H9 (cell line): ENCODE measurements at regions not wholly inside any gene's neighbourhood (a gene's known extent, or its start where the extent isn't known, plus 50 kb on each side); places are given as distances from the start of the nearest gene placed in this dataset.

ENCODE experiments used
- DNase-seq: peaks from one replicate; pipeline ENCODE4 v3.0.0-alpha.2; 2017
- H2AFZ ChIP-seq: one replicate; pipeline ENCODE4 v1.6.1; 2013; ENCODE audit warnings: mild to moderate bottlenecking, low read length, control low read depth, moderate library complexity
- H2AK5ac ChIP-seq: 2 replicates; pipeline ENCODE4 v1.6.1; 2013; ENCODE audit warnings: low read length, control low read depth, mixed read lengths; ENCODE audit not compliant: insufficient read length
- H2BK120ac ChIP-seq: one replicate; pipeline ENCODE4 v1.6.1; 2013; ENCODE audit warnings: low read depth, mild to moderate bottlenecking, low read length, control low read depth, inconsistent platforms; ENCODE audit not compliant: poor library complexity, severe bottlenecking
- H2BK12ac ChIP-seq: 2 replicates; pipeline ENCODE4 v1.6.1; 2013; ENCODE audit warnings: low read length, control low read depth, mixed read lengths, low read depth; ENCODE audit not compliant: insufficient read length
- H2BK15ac ChIP-seq: 2 replicates; pipeline ENCODE4 v1.6.1; 2013; ENCODE audit warnings: low read depth, low read length, control low read depth
- H2BK20ac ChIP-seq: one replicate; pipeline ENCODE4 v1.6.1; 2013; ENCODE audit warnings: low read depth, mild to moderate bottlenecking, low read length, control low read depth, inconsistent platforms; ENCODE audit not compliant: poor library complexity, severe bottlenecking
- H2BK5ac ChIP-seq: 2 replicates; pipeline ENCODE4 v1.6.1; 2013; ENCODE audit warnings: low read length, control low read depth, mixed read lengths; ENCODE audit not compliant: insufficient read length
- H3K14ac ChIP-seq: 2 replicates; pipeline ENCODE4 v1.6.1; 2013; ENCODE audit warnings: low read length, control low read depth; ENCODE audit not compliant: insufficient read depth
- H3K18ac ChIP-seq: 2 replicates; pipeline ENCODE4 v1.6.1; 2013; ENCODE audit warnings: low read depth, mild to moderate bottlenecking, mixed read lengths, low read length, control low read depth; ENCODE audit not compliant: insufficient read length
- H3K23ac ChIP-seq: 2 replicates; pipeline ENCODE4 v1.6.1; 2013; ENCODE audit warnings: low read length, control low read depth, mixed read lengths, low read depth; ENCODE audit not compliant: insufficient read length
- H3K23me2 ChIP-seq: 2 replicates; pipeline ENCODE4 v1.6.1; 2013; ENCODE audit warnings: low read depth, mild to moderate bottlenecking, mixed read lengths, low read length, control low read depth; ENCODE audit not compliant: insufficient read length, poor library complexity, severe bottlenecking
- H3K27ac ChIP-seq: 2 replicates; pipeline ENCODE4 v1.5.1; 2013; ENCODE audit warnings: low read length, control low read depth, mixed read lengths, low read depth; ENCODE audit not compliant: insufficient read length
- H3K27me3 ChIP-seq: 2 replicates; pipeline ENCODE4 v1.6.1; 2013; ENCODE audit warnings: low read length, control low read depth, inconsistent platforms; ENCODE audit not compliant: insufficient read depth
- H3K4ac ChIP-seq: 2 replicates; pipeline ENCODE4 v1.6.1; 2013; ENCODE audit warnings: low read depth, mild to moderate bottlenecking, control low read depth, inconsistent platforms, low read length, moderate library complexity
- H3K4me1 ChIP-seq: 2 replicates; pipeline ENCODE4 v1.6.1; 2013; ENCODE audit warnings: low read length, control low read depth, inconsistent platforms; ENCODE audit not compliant: insufficient read depth
- H3K4me2 ChIP-seq: 2 replicates; pipeline ENCODE4 v1.6.1; 2013; ENCODE audit warnings: low read length, control low read depth, mixed read lengths; ENCODE audit not compliant: insufficient read length, insufficient read depth
- H3K56ac ChIP-seq: 2 replicates; pipeline ENCODE4 v1.6.1; 2013; ENCODE audit warnings: low read depth, mild to moderate bottlenecking, mixed read lengths, low read length, control low read depth; ENCODE audit not compliant: insufficient read length
- H3K79me1 ChIP-seq: 2 replicates; pipeline ENCODE4 v1.6.1; 2013; ENCODE audit warnings: low read depth, mild to moderate bottlenecking, moderate library complexity, low read length, control low read depth, inconsistent platforms; ENCODE audit not compliant: insufficient read depth, poor library complexity, severe bottlenecking
- H3K79me2 ChIP-seq: 2 replicates; pipeline ENCODE4 v1.6.1; 2013; ENCODE audit warnings: low read length, control low read depth, inconsistent platforms; ENCODE audit not compliant: insufficient read depth
- H3K9ac ChIP-seq: 2 replicates; pipeline ENCODE4 v1.6.1; 2013; ENCODE audit warnings: low read length, control low read depth, mixed read lengths; ENCODE audit not compliant: insufficient read length; ENCODE audit errors: extremely low read depth
- H3K9me3 ChIP-seq: one replicate; pipeline ENCODE4 v1.6.1; 2013; ENCODE audit warnings: low read depth, low read length, inconsistent platforms; ENCODE audit not compliant: control insufficient read depth
- H3T11ph ChIP-seq: one replicate; pipeline ENCODE4 v1.6.1; 2013; ENCODE audit warnings: mild to moderate bottlenecking, low read length, control low read depth, inconsistent platforms
- H4K20me1 ChIP-seq: one replicate; pipeline ENCODE4 v1.6.1; 2013; ENCODE audit not compliant: control insufficient read depth, insufficient read length, insufficient read depth
- H4K5ac ChIP-seq: 2 replicates; pipeline ENCODE4 v1.6.1; 2013; ENCODE audit warnings: low read depth, mild to moderate bottlenecking, mixed read lengths, low read length, control low read depth; ENCODE audit not compliant: insufficient read length
- H4K8ac ChIP-seq: replicated peaks from 2 replicates; pipeline ENCODE4 v1.6.1; 2013; ENCODE audit warnings: low read length, control low read depth, mixed read lengths, low read depth; ENCODE audit not compliant: insufficient read length
- H4K91ac ChIP-seq: 2 replicates; pipeline ENCODE4 v1.6.1; 2013; ENCODE audit warnings: low read depth, mild to moderate bottlenecking, moderate library complexity, mixed read lengths, low read length, control low read depth; ENCODE audit not compliant: insufficient read length
- H3K27ac Mint-ChIP-seq, 3 experiments: 2 replicates in 2 of 3; 3 replicates in 1 of 3; pipeline ENCODE4 v1.8.0; 2020 to 2021; ENCODE audit warnings: mixed read lengths in 3 of 3, mild to moderate bottlenecking in 1 of 3, moderate library complexity in 1 of 3
- H3K27me3 Mint-ChIP-seq: 2 replicates; pipeline ENCODE4 v1.8.0; 2021; ENCODE audit warnings: low read depth, mild to moderate bottlenecking, moderate library complexity, mixed read lengths
- H3K36me3 Mint-ChIP-seq, 3 experiments: 2 replicates in 2 of 3; 3 replicates in 1 of 3; pipeline ENCODE4 v1.8.0; 2020 to 2021; ENCODE audit warnings: low read depth in 3 of 3, mixed read lengths in 3 of 3; ENCODE audit not compliant: insufficient read depth in 1 of 3
- H3K4me1 Mint-ChIP-seq, 2 experiments: 2 replicates each; pipeline ENCODE4 v1.8.0; 2020; ENCODE audit warnings: mixed read lengths in 2 of 2
- H3K4me3 Mint-ChIP-seq, 2 experiments: 2 replicates in 1 of 2; 3 replicates in 1 of 2; pipeline ENCODE4 v1.8.0; 2020 to 2021; ENCODE audit warnings: mild to moderate bottlenecking in 2 of 2, mixed read lengths in 2 of 2, moderate library complexity in 1 of 2
- H3K9me3 Mint-ChIP-seq, 2 experiments: 2 replicates in 1 of 2; 3 replicates in 1 of 2; pipeline ENCODE4 v1.8.0; 2020; ENCODE audit warnings: mild to moderate bottlenecking in 2 of 2, mixed read lengths in 2 of 2, moderate library complexity in 1 of 2
- WGBS: extraction: QIAGEN DNeasy Blood & Tissue Kit; methylation state at CpG from one replicate; pipeline ENCODE4 v1.1.7; 2013; ENCODE audit warnings: missing lambda C conversion rate, low lambda C conversion rate, mixed read lengths; ENCODE audit not compliant: insufficient read length; ENCODE audit errors: extremely low coverage; 5-methylcytosine and 5-hydroxymethylcytosine counted together
- TF ChIP-seq, protein P1 (sequence below): fragments of 200-600 bp; sonication (generic); conservative IDR thresholded peaks from 3 replicates; pipeline ENCODE4 v1.8.0; 2021; ENCODE audit warnings: antibody characterized with exemption, mild to moderate bottlenecking

DNA sequence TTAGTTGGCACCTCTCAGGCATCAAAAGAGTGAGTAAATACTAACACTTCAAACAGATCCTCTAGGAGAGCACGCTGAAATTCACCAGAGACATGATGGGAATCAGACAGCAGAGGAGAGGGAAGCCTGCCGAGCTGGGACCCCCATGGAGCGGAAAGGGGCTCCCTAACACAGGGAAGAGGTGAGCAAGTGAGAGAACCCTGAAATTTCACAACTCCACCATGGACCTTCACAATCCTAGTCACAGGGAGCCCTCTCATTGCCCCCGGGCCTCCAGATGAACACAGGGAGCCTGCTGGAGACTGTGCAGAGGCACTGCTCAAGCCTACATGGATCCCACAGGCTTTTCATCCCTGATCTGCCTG lies 59.2 kb upstream of the ANTXRL start:
- no CpG with 5 or more reads among the region's 4 CpGs for WGBS
- H3K14ac ChIP-seq = no peak overlapping the region
- no peak overlapping the region for H3K56ac ChIP-seq
- H3T11ph ChIP-seq = no peak overlapping the region
- H3K4me1 ChIP-seq = no peaks in the 10 kb centered on the region
- no peak overlapping the region for H3K4me3 Mint-ChIP-seq
- no peak overlapping the region for H3K27ac Mint-ChIP-seq
- H3K23me2 ChIP-seq = no peaks in the 10 kb centered on the region
- no peak overlapping the region for H3K27ac ChIP-seq
- H2BK15ac ChIP-seq = no peak overlapping the region
- H3K4me1 Mint-ChIP-seq = peaks cover 7 to 10% of the 10 kb centered on the region in 2 experiments; a peak in 1 of 4 replicates
- no peak overlapping the region for H2BK20ac ChIP-seq
- H3K27me3 ChIP-seq = no peaks in the 10 kb centered on the region
- H4K91ac ChIP-seq = no peak overlapping the region
- H4K8ac ChIP-seq = no peak overlapping the region
- no peaks in the 10 kb centered on the region for H3K79me2 ChIP-seq
- no peak overlapping the region for H2BK5ac ChIP-seq
- no peaks in the 10 kb centered on the region; a peak in 2 of 7 replicates for H3K36me3 Mint-ChIP-seq
- H2BK120ac ChIP-seq = no peak overlapping the region
- H3K27me3 Mint-ChIP-seq = no peaks in the 10 kb centered on the region
- H3K9me3 Mint-ChIP-seq = no peaks in the 10 kb centered on the region; a peak in 2 of 5 replicates
- no peak overlapping the region for H2AK5ac ChIP-seq
- no peaks in the 10 kb centered on the region for H3K9me3 ChIP-seq
- H2AFZ ChIP-seq = no peak overlapping the region
- H3K79me1 ChIP-seq = no peaks in the 10 kb centered on the region
- H3K9ac ChIP-seq = no peak overlapping the region
- H3K4ac ChIP-seq = no peak overlapping the region
- no peaks in the 10 kb centered on the region for H4K20me1 ChIP-seq
- H3K4me2 ChIP-seq = no peak overlapping the region
- no peak overlapping the region for H3K18ac ChIP-seq
- no peak overlapping the region for H3K23ac ChIP-seq
- DNase-seq = no peak
- TF ChIP-seq, protein P1, sequence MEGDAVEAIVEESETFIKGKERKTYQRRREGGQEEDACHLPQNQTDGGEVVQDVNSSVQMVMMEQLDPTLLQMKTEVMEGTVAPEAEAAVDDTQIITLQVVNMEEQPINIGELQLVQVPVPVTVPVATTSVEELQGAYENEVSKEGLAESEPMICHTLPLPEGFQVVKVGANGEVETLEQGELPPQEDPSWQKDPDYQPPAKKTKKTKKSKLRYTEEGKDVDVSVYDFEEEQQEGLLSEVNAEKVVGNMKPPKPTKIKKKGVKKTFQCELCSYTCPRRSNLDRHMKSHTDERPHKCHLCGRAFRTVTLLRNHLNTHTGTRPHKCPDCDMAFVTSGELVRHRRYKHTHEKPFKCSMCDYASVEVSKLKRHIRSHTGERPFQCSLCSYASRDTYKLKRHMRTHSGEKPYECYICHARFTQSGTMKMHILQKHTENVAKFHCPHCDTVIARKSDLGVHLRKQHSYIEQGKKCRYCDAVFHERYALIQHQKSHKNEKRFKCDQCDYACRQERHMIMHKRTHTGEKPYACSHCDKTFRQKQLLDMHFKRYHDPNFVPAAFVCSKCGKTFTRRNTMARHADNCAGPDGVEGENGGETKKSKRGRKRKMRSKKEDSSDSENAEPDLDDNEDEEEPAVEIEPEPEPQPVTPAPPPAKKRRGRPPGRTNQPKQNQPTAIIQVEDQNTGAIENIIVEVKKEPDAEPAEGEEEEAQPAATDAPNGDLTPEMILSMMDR = no peak
- H2BK12ac ChIP-seq = no peak overlapping the region
- H4K5ac ChIP-seq = no peak overlapping the region
